Gastrocnemius medialis (tissue), 4 donors: ENCODE measurements at regions not wholly inside any gene's neighbourhood (a gene's known extent, or its start where the extent isn't known, plus 50 kb on each side); places are given as distances from the start of the nearest gene placed in this dataset.
"Not testable (repeated sequence)": the region's sequence is repeated elsewhere in the genome, so short reads cannot be mapped to it uniquely, and the experiment has no call there.

Source experiments
- ATAC-seq, 2 donors: fragments of 150-250 bp; one replicate each; pipeline ENCODE4 v1.9.1; 2016
- DNase-seq, 2 donors: peaks; one replicate each; pipeline ENCODE4 v3.0.0-alpha.2; 2019
- H3K27ac ChIP-seq, 4 donors: fragments of 200-600 bp; sonication (generic); 1 replicate in 1 of 4; 2 replicates in 3 of 4; pipeline ENCODE4 v1.5.1; 2016 to 2018; ENCODE audit warnings: mild to moderate bottlenecking in 2 of 4, moderate library complexity in 1 of 4
- H3K27me3 ChIP-seq, 3 donors: fragments of 200-600 bp; sonication (generic) in 2 of 3; 1 replicate in 1 of 3; 2 replicates in 2 of 3; pipeline versions ENCODE4 v1.5.1 to v1.6.0; 2016 to 2019; ENCODE audit warnings: mild to moderate bottlenecking in 1 of 3, moderate library complexity in 1 of 3
- H3K36me3 ChIP-seq, 2 donors: fragments of 200-600 bp; sonication (generic) in 1 of 2; one replicate each; pipeline ENCODE4 v1.5.1; 2017 to 2018
- H3K4me1 ChIP-seq, 2 donors: fragments of 200-600 bp; sonication (generic) in 1 of 2; one replicate each; pipeline ENCODE4 v1.5.1; 2016 to 2017; ENCODE audit warnings: mild to moderate bottlenecking in 2 of 2
- H3K4me3 ChIP-seq, 4 donors: fragments of 200-600 bp; sonication (generic) in 3 of 4; 1 replicate in 1 of 4; 2 replicates in 3 of 4; pipeline ENCODE4 v1.5.1; 2016 to 2019; ENCODE audit warnings: mild to moderate bottlenecking in 2 of 4
- H3K9me3 ChIP-seq, 3 donors: fragments of 200-600 bp; sonication (generic) in 2 of 3; 1 replicate in 1 of 3; 2 replicates in 2 of 3; pipeline ENCODE4 v1.5.1; 2016 to 2019
- CTCF ChIP-seq, 5 experiments: fragments of 450-650 bp in 3 of 5; fragments of 200-600 bp in 2 of 5; sonication (generic) in 2 of 5; IDR thresholded peaks in 4 of 5; conservative IDR thresholded peaks in 1 of 5; 1 replicate in 4 of 5; 2 replicates in 1 of 5; pipeline ENCODE4 v1.5.1; 2016 to 2019; ENCODE audit warnings: antibody characterized with exemption in 5 of 5, mild to moderate bottlenecking in 3 of 5, moderate library complexity in 3 of 5
- POLR2A ChIP-seq, 2 donors: fragments of 450-650 bp; IDR thresholded peaks; one replicate each; pipeline ENCODE4 v1.6.1; 2017; ENCODE audit warnings: antibody characterized with exemption in 2 of 2, mild to moderate bottlenecking in 2 of 2, moderate library complexity in 2 of 2
- in situ Hi-C, 4 donors: fragments of 200-750 bp; cut with MboI; loops; one replicate each; pipeline versions ENCODE4 v1.15.0 to v1.8.0; 2017; ENCODE audit warnings: low sequenced_read_pairs in 4 of 4
- intact Hi-C: fragments of 100-400 bp; cut with DNase I; formaldehyde crosslinking; loops from one replicate; pipeline ENCODE4 v1.15.1; 2023; ENCODE audit warnings: low total_unique reads

DNA sequence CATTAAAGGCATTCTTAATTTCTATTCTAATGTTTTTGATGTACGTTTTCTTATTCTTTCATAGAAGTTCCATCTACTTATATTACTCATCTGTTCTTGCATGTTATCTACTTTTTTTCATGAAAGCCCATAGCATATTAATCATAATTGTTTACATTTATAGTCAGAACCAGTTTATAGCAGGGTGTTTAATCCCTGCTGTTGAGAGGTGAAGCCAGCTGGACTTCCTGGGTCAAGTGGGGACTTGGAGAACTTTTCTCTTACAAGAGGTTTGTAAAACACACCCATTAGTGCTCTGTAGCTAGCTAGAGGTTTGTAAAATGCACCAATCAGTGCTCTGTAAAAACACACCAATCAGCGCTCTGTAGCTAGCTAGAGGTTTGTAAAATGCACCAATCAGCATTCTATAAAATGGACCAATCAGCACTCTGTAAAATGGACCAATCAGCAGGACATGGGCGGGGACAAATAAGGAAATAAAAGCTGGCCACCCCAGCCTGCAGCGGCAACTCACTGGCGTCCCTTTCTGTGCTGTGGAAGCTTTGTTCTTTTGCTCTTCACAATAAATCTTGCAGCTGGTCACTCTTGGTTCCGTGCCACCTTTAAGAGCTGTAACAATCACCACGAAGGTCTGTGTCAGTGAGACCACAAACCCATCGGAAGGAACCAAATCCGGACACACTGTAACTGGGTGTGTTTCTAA, 120.6 kb downstream of the TANC2 start:
- Histone ChIP-seq H3K36me3 (no peaks in the 10 kb centered on the region), H3K4me3 (no peak overlapping the region), H3K4me1 (no peaks in the 10 kb centered on the region), H3K9me3 (no peaks in the 10 kb centered on the region), H3K27me3 (no peaks in the 10 kb centered on the region), H3K27ac (no peak overlapping the region)
- TF ChIP-seq CTCF (IDR thresholded peaks at IDR 0.05 in 4 of 5, conservative IDR thresholded peaks at IDR 0.05 in 1 of 5), result no peak
- TF ChIP-seq POLR2A (IDR thresholded peaks at IDR 0.05), result no peak
- in situ Hi-C loops (no loop called here), intact Hi-C loops (no loop called here)
- DNase-seq (no peak), ATAC-seq (no peak)

GRCh38 chr17:63090358-63091114, 124.5 kb downstream of the TANC2 start:
- H3K4me3 ChIP-seq, H3K27ac ChIP-seq, H3K9me3 ChIP-seq, ATAC-seq, in situ Hi-C loops, intact Hi-C loops, H3K4me1 ChIP-seq, H3K36me3 ChIP-seq, DNase-seq, H3K27me3 ChIP-seq: not testable (repeated sequence)

GRCh38 chr17:63091909-63092308, 125.9 kb downstream of the TANC2 start:
- H3K27me3 ChIP-seq, intact Hi-C loops, H3K27ac ChIP-seq, H3K4me3 ChIP-seq, DNase-seq, H3K36me3 ChIP-seq, H3K9me3 ChIP-seq, in situ Hi-C loops, H3K4me1 ChIP-seq, ATAC-seq: not testable (repeated sequence)

GRCh38 chr17:63094631-63095030, 128.6 kb downstream of the TANC2 start:
- Histone ChIP-seq H3K27ac (no peak overlapping the region), H3K4me1 (no peaks in the 10 kb centered on the region), H3K4me3 (no peak overlapping the region), H3K36me3 (no peaks in the 10 kb centered on the region), H3K9me3 (no peaks in the 10 kb centered on the region), H3K27me3 (no peaks in the 10 kb centered on the region)
- no peak for TF ChIP-seq CTCF (IDR thresholded peaks at IDR 0.05 in 4 of 5, conservative IDR thresholded peaks at IDR 0.05 in 1 of 5)
- TF ChIP-seq POLR2A (IDR thresholded peaks at IDR 0.05), result no peak
- ATAC-seq (no peak), DNase-seq (no peak)
- intact Hi-C loops, result no loop called here
- in situ Hi-C loops, result no loop called here

DNA sequence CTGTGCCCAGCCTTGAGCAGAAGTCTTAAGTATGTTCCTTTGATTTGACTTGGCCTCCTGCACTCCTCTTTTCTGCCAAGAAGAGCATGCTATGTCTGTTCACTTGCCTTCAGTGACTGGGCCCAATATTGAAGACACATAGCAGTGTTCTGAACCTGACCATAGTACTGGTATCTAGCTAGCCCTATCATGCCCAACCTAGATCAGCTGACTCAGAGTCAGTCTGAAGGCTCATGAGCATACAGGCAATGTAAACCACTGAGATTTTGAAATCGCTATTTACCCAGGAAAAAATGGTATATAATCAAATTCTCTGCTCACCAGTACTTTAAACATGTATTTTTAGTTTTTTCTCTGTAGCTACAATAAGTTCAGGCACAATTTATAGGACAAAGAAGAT, 129.4 kb downstream of the TANC2 start:
- TF ChIP-seq POLR2A (IDR thresholded peaks at IDR 0.05), result no peak
- TF ChIP-seq CTCF (IDR thresholded peaks at IDR 0.05 in 4 of 5, conservative IDR thresholded peaks at IDR 0.05 in 1 of 5), result no peak
- in situ Hi-C loops, result no loop called here
- no peak overlapping the region for H3K27ac ChIP-seq

More for the DNA sequence above, 129.4 kb downstream of the TANC2 start:
- intact Hi-C loops, result no loop called here
- no peaks in the 10 kb centered on the region for H3K36me3 ChIP-seq
- no peaks in the 10 kb centered on the region for H3K4me1 ChIP-seq
- H3K9me3 ChIP-seq, result no peaks in the 10 kb centered on the region
- DNase-seq, result no peak
- H3K4me3 ChIP-seq, result no peak overlapping the region
- no peak for ATAC-seq
- no peaks in the 10 kb centered on the region for H3K27me3 ChIP-seq
